ENCODE measurements at regions not wholly inside any gene's neighbourhood (a gene's known extent, or its start where the extent isn't known, plus 50 kb on each side); places are given as distances from the start of the nearest gene placed in this dataset.

GRCh38 chr19:56978023-56978565 lies 137.6 kb upstream of the PEG3 start:
- H3K9ac ChIP-seq (ENCODE audit: insufficient read depth in 1 of 2, low read depth in 2 of 2, low read length in 2 of 2): no peak overlapping the region
- in situ Hi-C loops (cut with MboI) (no loop called here), intact Hi-C loops (cut with micrococcal nuclease) (no loop called here)
- H3K9me3 ChIP-seq (replicated peaks; ENCODE audit: control insufficient read depth, insufficient read depth, low read depth, low read length): no peaks in the 10 kb centered on the region
- H3K27me3 ChIP-seq (ENCODE audit: control insufficient read depth in 2 of 2, insufficient read depth in 2 of 2, low read length in 2 of 2): no peaks in the 10 kb centered on the region
- CTCF ChIA-PET (ENCODE audit: low intra/inter-chr PET ratio): no interaction called here
- H3K4me1 ChIP-seq (replicated peaks in 1 of 2; ENCODE audit: control insufficient read depth in 2 of 2, insufficient read depth in 2 of 2, low read length in 2 of 2): no peaks in the 10 kb centered on the region
- under 1% methylated on average over 18 of the region's 20 CpGs for WGBS (ENCODE audit: insufficient coverage, low coverage, missing lambda C conversion rate)
- H2AFZ ChIP-seq (ENCODE audit: low read depth, low read length): no peak overlapping the region
- BruUV-seq (replicated peaks): no TSS peak
- H3K79me2 ChIP-seq (ENCODE audit: control insufficient read depth, insufficient read depth, low read length): no peaks in the 10 kb centered on the region
- POLR2A ChIA-PET: no interaction called here
- TF ChIP-seq ZNF175 (CRISPR knock-in tag; IDR thresholded peaks at IDR 0.05; ENCODE audit: low read depth) (no peak), CSDE1 (IDR thresholded peaks at IDR 0.05) (no peak), ZC3H8 (IDR thresholded peaks at IDR 0.05) (no peak), FOSL1 (tag; conservative IDR thresholded peaks at IDR 0.05) (no peak), U2AF1 (optimal IDR thresholded peaks at IDR 0.05; ENCODE audit: low read depth, low read length) (no peak), MXI1 (IDR thresholded peaks at IDR 0.05; ENCODE audit: low read depth, low read length) (no peak), ZC3H11A (IDR thresholded peaks at IDR 0.05; ENCODE audit: low read depth, low read length) (no peak), ARID1B (IDR thresholded peaks at IDR 0.05) (no peak), ZNF224 (CRISPR knock-in tag; IDR thresholded peaks at IDR 0.05) (no peak), IFI16 (CRISPR knock-in tag; IDR thresholded peaks at IDR 0.05) (no peak), NRF1 (conservative IDR thresholded peaks at IDR 0.05 in 1 of 2, IDR thresholded peaks at IDR 0.05 in 1 of 2) (no peak), TBP (optimal IDR thresholded peaks at IDR 0.05; ENCODE audit: low read depth, low read length) (no peak), RAD51 (IDR thresholded peaks at IDR 0.05; ENCODE audit: borderline replicate concordance, low read depth) (no peak), ZNF121 (CRISPR knock-in tag; conservative IDR thresholded peaks at IDR 0.05) (no peak), ZNF3 (CRISPR knock-in tag; IDR thresholded peaks at IDR 0.05) (no peak), STAG1 (CRISPR knock-in tag; IDR thresholded peaks at IDR 0.05; ENCODE audit: borderline replicate concordance) (no peak), CBFA2T3 (IDR thresholded peaks at IDR 0.05) (no peak), CBX2 (IDR thresholded peaks at IDR 0.05; ENCODE audit: insufficient read depth, low read length, poor library complexity, severe bottlenecking) (no peak)
- TF ChIP-seq, protein P1, sequence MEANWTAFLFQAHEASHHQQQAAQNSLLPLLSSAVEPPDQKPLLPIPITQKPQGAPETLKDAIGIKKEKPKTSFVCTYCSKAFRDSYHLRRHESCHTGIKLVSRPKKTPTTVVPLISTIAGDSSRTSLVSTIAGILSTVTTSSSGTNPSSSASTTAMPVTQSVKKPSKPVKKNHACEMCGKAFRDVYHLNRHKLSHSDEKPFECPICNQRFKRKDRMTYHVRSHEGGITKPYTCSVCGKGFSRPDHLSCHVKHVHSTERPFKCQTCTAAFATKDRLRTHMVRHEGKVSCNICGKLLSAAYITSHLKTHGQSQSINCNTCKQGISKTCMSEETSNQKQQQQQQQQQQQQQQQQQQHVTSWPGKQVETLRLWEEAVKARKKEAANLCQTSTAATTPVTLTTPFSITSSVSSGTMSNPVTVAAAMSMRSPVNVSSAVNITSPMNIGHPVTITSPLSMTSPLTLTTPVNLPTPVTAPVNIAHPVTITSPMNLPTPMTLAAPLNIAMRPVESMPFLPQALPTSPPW (CRISPR knock-in tag; IDR thresholded peaks at IDR 0.05): no peak
- TF ChIP-seq, protein P2, sequence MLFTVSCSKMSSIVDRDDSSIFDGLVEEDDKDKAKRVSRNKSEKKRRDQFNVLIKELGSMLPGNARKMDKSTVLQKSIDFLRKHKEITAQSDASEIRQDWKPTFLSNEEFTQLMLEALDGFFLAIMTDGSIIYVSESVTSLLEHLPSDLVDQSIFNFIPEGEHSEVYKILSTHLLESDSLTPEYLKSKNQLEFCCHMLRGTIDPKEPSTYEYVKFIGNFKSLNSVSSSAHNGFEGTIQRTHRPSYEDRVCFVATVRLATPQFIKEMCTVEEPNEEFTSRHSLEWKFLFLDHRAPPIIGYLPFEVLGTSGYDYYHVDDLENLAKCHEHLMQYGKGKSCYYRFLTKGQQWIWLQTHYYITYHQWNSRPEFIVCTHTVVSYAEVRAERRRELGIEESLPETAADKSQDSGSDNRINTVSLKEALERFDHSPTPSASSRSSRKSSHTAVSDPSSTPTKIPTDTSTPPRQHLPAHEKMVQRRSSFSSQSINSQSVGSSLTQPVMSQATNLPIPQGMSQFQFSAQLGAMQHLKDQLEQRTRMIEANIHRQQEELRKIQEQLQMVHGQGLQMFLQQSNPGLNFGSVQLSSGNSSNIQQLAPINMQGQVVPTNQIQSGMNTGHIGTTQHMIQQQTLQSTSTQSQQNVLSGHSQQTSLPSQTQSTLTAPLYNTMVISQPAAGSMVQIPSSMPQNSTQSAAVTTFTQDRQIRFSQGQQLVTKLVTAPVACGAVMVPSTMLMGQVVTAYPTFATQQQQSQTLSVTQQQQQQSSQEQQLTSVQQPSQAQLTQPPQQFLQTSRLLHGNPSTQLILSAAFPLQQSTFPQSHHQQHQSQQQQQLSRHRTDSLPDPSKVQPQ (CRISPR knock-in tag; IDR thresholded peaks at IDR 0.05; ENCODE audit: borderline replicate concordance): no peak
- no peak overlapping the region for H3K27ac ChIP-seq (ENCODE audit: extremely low read depth, low read depth, low read length)
- H3K4me3 ChIP-seq: no peak overlapping the region
- H3K36me3 ChIP-seq (ENCODE audit: control insufficient read depth, insufficient read depth, low read length): no peaks in the 10 kb centered on the region
- no peak for ATAC-seq
- H3K9me1 ChIP-seq (ENCODE audit: control insufficient read depth, insufficient read depth, low read length): no peaks in the 10 kb centered on the region
- no peaks in the 10 kb centered on the region for H4K20me1 ChIP-seq (replicated peaks; ENCODE audit: control insufficient read depth, insufficient read depth, low read length)
- FAIRE-seq: no peak
- no peak overlapping the region for H3K4me2 ChIP-seq (ENCODE audit: insufficient read depth, low read length)
- no peak for DNase-seq (ENCODE audit: extremely low read depth in 1 of 4, low spot score in 3 of 4)

Measured in K562 (cell line).